ENCODE measurements at regions not wholly inside any gene's neighbourhood (a gene's known extent, or its start where the extent isn't known, plus 50 kb on each side); places are given as distances from the start of the nearest gene placed in this dataset.

- no peak for TF ChIP-seq REST (IDR thresholded peaks at IDR 0.05; ENCODE audit: insufficient read depth in 1 of 2, low read depth in 2 of 2, low read length in 1 of 2)
- TF ChIP-seq SIN3A (IDR thresholded peaks at IDR 0.05; ENCODE audit: borderline replicate concordance, insufficient read depth, low read depth, low read length): no peak
- no peak for TF ChIP-seq POLR2AphosphoS5 (IDR thresholded peaks at IDR 0.05; ENCODE audit: low read depth, low read length)
- TF ChIP-seq CTCF (IDR thresholded peaks at IDR 0.05): no peak
- TF ChIP-seq TCF7L2 (IDR thresholded peaks at IDR 0.05; ENCODE audit: low read depth, low read length): no peak
- peak overlapping the region; percentile 78 for H3K27ac ChIP-seq (ENCODE audit: low read length)
Measured at GRCh38 chr1:67558449-67559193, 126.4 kb upstream of the GADD45A start.

GRCh38 chr1:67559222-67559700 is 125.7 kb upstream of the GADD45A start:
- in situ Hi-C loops (cut with HindIII; ENCODE audit: low pct_unique_long_range_greater_than_20kb, low sequenced_read_pairs): no loop called here
- TF ChIP-seq REST (IDR thresholded peaks at IDR 0.05; ENCODE audit: insufficient read depth in 1 of 2, low read depth in 2 of 2, low read length in 1 of 2) (no peak), SIN3A (IDR thresholded peaks at IDR 0.05; ENCODE audit: borderline replicate concordance, insufficient read depth, low read depth, low read length) (no peak), POLR2AphosphoS5 (IDR thresholded peaks at IDR 0.05; ENCODE audit: low read depth, low read length) (no peak), CTCF (IDR thresholded peaks at IDR 0.05) (no peak), TCF7L2 (IDR thresholded peaks at IDR 0.05; ENCODE audit: low read depth, low read length) (no peak)
- CTCF ChIA-PET: no interaction called here
- H3K36me3 ChIP-seq (ENCODE audit: control insufficient read depth, insufficient read depth, low read length): no peaks in the 10 kb centered on the region
- intact Hi-C loops (cut with micrococcal nuclease; ENCODE audit: unreplicated experiment): no loop called here
- peak; percentile 67 for ATAC-seq
- H3K9me3 ChIP-seq (ENCODE audit: control insufficient read depth, insufficient read depth, low read depth, low read length): no peaks in the 10 kb centered on the region
- peak overlapping the region; percentile 78 for H3K27ac ChIP-seq (ENCODE audit: low read length)
- H3K27me3 ChIP-seq (ENCODE audit: control insufficient read depth, insufficient read depth, low read length): no peaks in the 10 kb centered on the region
- peak overlapping the region; percentile 6 to 47; a peak in 3 of 4 replicates for H3K4me3 ChIP-seq (ENCODE audit: low read depth in 2 of 2, low read length in 2 of 2)
- DNase-seq (ENCODE audit: low read depth, low spot score): no peak
- no TSS peak for BruUV-seq (replicated peaks)
- POLR2A ChIA-PET: no interaction called here
- peaks cover 44% of the 10 kb centered on the region for H3K4me1 ChIP-seq (ENCODE audit: control insufficient read depth, insufficient read depth, low read length)

More at GRCh38 chr1:67558449-67559193, 126.4 kb upstream of the GADD45A start:
- DNase-seq (ENCODE audit: low read depth, low spot score): no peak
- H3K27me3 ChIP-seq (ENCODE audit: control insufficient read depth, insufficient read depth, low read length): no peaks in the 10 kb centered on the region
- no peak overlapping the region; a peak in 1 of 4 replicates for H3K4me3 ChIP-seq (ENCODE audit: low read depth in 2 of 2, low read length in 2 of 2)
- peaks cover 44% of the 10 kb centered on the region for H3K4me1 ChIP-seq (ENCODE audit: control insufficient read depth, insufficient read depth, low read length)
- in situ Hi-C loops (cut with HindIII; ENCODE audit: low pct_unique_long_range_greater_than_20kb, low sequenced_read_pairs) (no loop called here), intact Hi-C loops (cut with micrococcal nuclease; ENCODE audit: unreplicated experiment) (no loop called here)
- CTCF ChIA-PET: no interaction called here
- POLR2A ChIA-PET: no interaction called here
- no peaks in the 10 kb centered on the region for H3K36me3 ChIP-seq (ENCODE audit: control insufficient read depth, insufficient read depth, low read length)
- ATAC-seq: no peak
- BruUV-seq (replicated peaks): no TSS peak
- no peaks in the 10 kb centered on the region for H3K9me3 ChIP-seq (ENCODE audit: control insufficient read depth, insufficient read depth, low read depth, low read length)
